AG09309 (cell line): ENCODE measurements at regions not wholly inside any gene's neighbourhood (a gene's known extent, or its start where the extent isn't known, plus 50 kb on each side); places are given as distances from the start of the nearest gene placed in this dataset.

Source experiments
- DNase-seq: peaks from one replicate; pipeline ENCODE4 v3.0.0-alpha.2; 2010; ENCODE audit warnings: low read depth
- H3K4me3 ChIP-seq: 2 replicates; pipeline ENCODE4 v1.5.1; 2011; ENCODE audit warnings: mild to moderate bottlenecking, low read depth, low read length, moderate library complexity; ENCODE audit not compliant: control insufficient read depth
- CTCF ChIP-seq: IDR thresholded peaks from 2 replicates; pipeline ENCODE4 v1.5.1; 2011; ENCODE audit warnings: mild to moderate bottlenecking, low read depth, low read length, inconsistent platforms; ENCODE audit not compliant: insufficient read depth, control insufficient read depth; ENCODE audit errors: missing control alignments

- no peak for TF ChIP-seq CTCF
- no peak for DNase-seq
- H3K4me3 ChIP-seq = no peak overlapping the region
These were observed 215.3 kb upstream of the THRB start for GRCh38 chr3:24709956-24710355.

GRCh38 chr3:24713516-24713915 is 218.9 kb upstream of the THRB start:
- TF ChIP-seq CTCF = no peak
- H3K4me3 ChIP-seq = no peak overlapping the region
- no peak for DNase-seq

DNA sequence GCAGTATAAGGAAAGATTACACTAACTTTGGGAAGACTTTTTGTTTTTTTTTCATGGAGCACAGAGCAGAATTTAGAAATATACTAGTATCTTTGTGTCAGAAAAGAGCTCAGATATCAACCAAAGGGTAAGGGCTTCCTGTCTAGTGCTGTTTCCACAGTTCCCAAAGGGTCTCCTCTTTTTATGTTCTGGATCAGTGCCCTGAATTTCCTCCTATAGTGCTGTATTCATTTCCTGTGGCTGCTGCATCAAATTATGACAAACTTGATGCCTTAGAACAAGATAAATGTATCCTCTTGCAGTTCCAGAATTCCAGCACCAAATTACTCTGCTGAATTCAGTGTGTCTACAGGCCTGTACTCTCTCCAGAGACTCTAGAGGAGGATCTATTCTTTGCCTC is 219.8 kb upstream of the THRB start:
- TF ChIP-seq CTCF = no peak
- H3K4me3 ChIP-seq = no peak overlapping the region
- no peak for DNase-seq

DNA sequence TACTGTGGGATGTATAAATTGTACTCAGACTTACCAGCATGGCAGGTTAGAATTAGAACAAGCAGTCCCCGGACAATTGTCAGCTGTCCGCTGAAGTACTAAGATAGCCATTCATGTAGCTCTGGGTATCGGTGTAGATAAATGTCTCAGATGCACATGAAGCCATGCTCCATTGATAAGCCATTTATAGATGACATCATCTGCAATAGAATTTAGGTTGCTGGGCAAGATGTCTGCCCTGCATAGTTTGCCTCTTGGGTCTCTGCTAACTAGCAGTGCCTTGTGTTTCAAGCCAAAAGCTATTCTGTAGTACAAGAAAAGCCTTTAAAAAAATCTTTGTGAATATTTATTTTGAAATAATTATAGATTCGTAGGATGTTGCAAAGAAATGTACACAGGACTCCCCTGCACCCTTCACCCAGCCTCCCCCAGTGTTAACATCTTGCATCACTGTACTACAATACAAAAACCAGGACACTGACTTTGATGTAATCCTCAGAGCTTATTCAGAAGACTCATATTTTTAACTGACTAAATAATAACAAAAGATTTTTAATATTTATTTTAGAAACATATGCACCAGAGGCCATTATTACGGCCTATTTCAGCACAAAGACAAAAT is 220.6 kb upstream of the THRB start:
- no peak for DNase-seq
- no peak for TF ChIP-seq CTCF
- H3K4me3 ChIP-seq = no peak overlapping the region

- no peak for TF ChIP-seq CTCF
- DNase-seq = no peak
- H3K4me3 ChIP-seq = no peak overlapping the region
These were observed 227.4 kb upstream of the THRB start for GRCh38 chr3:24722087-24722486.

GRCh38 chr3:24725514-24726255 is 231.0 kb upstream of the THRB start:
- no peak for DNase-seq
- TF ChIP-seq CTCF = no peak
- no peak overlapping the region for H3K4me3 ChIP-seq

DNA sequence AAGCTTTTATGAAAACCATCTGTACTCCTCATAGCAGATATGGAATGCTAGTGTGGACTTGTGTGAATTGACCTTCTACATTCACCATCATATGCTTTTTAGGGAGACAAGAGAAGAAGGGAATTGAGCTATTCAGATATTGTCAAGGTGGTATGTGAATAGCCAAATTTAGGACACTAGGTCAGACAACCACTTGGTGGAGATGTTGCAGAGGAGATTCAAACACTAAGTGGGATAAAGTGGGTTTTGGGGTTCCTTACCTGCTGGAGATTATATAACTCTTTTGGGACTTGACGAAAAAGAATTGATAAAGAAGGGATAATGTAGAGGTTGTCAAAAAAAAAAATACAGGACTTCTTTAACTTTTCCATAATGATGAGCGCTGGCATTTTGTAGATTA is 231.8 kb upstream of the THRB start:
- no peak for TF ChIP-seq CTCF
- no peak overlapping the region for H3K4me3 ChIP-seq
- no peak for DNase-seq
